ENCODE measurements at regions not wholly inside any gene's neighbourhood (a gene's known extent, or its start where the extent isn't known, plus 50 kb on each side); places are given as distances from the start of the nearest gene placed in this dataset.

DNA sequence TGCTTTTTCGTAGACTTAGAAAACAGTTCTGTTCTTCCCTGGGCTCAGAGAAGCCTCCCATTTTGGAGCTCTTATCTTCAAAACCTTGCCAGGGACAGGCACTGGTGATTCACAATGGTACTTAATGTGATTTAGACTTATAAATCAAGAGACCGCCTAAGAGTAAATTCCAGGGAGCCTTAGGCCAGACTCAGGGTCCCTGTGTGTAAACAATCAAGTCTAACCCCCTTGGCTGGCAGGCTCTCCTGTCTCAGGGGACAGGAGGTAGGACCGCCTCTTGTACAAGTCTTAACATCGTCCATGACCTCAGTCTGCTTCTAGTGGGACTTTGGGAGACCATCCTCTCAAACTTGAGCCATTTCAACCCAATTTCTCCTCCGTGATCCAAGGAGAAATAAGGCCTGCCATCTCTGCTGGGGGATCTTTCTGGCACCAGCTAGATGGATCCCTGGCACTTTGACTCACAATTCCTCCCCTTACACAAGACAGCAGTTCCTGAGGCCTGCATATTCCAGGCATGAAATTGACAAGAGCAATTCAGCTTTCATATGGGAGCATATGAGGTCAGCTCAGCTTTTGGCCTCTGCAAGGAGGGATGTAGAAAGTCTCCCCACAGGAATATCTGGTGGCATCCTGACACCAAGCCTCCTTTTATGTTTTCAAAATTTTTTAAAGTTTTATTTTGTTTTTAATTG lies 487.0 kb downstream of the TNS1 start:
- H3K27ac ChIP-seq, result no peak overlapping the region
- H3K4me3 ChIP-seq, result no peak overlapping the region

- Histone ChIP-seq H3K4me3 (no peak overlapping the region), H3K27ac (no peak overlapping the region)
Observed at GRCh38 chr2:217513258-217513657, 489.5 kb downstream of the TNS1 start.

DNA sequence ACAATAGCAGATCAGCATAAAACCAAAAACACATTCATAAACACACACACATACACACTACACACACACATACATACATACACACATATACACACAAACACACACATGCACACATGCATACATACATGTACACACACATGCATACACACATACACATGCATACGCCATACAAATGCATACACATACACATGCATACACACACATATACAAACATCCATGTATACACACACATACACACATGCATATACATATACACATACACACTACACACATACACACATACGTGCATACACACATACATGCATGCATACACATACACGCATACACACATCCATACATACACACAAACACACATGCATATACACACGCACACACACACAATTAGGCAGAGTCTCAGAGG lies 490.1 kb downstream of the TNS1 start:
- H3K27ac ChIP-seq, result no peak overlapping the region

DNA sequence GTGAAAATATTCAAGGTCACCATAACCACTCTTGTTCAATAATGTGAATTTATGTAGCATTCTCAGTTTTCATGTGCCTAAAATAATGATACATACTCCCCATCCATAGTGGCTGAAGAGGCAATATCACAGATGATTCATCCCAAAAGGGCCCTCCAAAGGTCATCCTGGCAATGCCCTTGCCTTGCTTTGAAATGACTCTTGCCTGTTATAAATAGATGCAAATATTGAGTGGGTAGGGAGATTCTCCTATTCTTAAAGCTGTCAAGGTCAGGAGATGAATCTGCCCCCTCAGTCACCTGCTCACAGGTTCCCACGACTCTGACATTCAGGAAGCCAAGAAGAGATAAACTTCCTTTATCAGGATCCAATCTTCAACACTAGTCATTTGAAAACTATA lies 490.5 kb downstream of the TNS1 start:
- no peak overlapping the region for H3K27ac ChIP-seq
- H3K4me3 ChIP-seq, result no peak overlapping the region

More for the DNA sequence above, 490.1 kb downstream of the TNS1 start:
- H3K4me3 ChIP-seq, result no peak overlapping the region

- Histone ChIP-seq H3K27ac (no peak overlapping the region), H3K4me3 (no peak overlapping the region)
Observed at GRCh38 chr2:217511850-217512249, 490.9 kb downstream of the TNS1 start.

DNA sequence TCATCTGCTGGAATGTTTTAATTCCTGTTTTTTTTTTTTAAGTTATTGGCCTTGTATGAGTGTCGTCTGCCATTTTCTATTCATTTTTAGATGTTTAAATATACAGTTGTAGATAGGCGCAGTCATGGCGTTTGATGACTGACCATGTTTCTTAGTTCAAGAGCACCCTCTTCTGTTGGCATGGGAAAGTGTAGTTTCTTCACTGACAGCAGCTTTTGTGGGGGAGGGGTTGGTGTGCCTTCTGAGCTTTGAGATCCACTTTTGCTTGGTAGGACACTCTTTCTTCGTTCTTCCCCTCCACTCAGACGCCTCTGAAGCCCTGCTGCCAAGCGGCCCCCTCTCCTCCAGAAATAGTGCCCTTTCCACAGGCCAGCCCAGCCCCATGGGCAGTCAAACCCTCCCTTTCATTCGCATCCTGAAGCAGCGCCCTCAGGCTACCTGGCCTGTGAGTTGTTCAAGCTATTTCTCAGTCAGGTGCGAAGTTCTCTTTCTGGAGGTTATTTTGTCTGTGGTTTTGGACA lies 492.0 kb downstream of the TNS1 start:
- H3K27ac ChIP-seq, result peak overlapping the region in 3 of 21 experiments; percentile 10 to 51 (median 23)
- no peak overlapping the region for H3K4me3 ChIP-seq

- Histone ChIP-seq H3K4me3 (no peak overlapping the region), H3K27ac (no peak overlapping the region)
Observed at GRCh38 chr2:217505303-217505702, 497.5 kb downstream of the TNS1 start.

DNA sequence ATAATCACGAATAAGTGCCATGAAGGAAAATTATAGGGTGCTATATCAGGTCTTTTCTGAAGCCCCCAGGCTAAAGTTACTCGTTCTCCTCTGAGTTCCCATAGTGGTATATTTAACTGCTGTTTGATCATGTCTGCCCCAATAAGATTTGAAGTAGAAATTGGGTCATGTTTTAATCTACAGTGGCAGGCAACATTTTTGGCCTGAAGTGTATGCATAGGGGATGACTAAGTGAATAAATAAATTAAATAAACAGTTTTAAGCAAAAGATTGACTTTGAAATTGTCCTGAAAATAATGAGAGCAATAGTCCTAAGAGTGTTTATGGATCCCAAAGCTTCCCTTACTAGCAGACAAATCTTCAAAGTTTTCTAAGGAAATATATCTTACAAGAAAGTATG lies 500.9 kb downstream of the TNS1 start:
- no peak overlapping the region for H3K27ac ChIP-seq
- no peak overlapping the region for H3K4me3 ChIP-seq

- Histone ChIP-seq H3K4me3 (no peak overlapping the region), H3K27ac (no peak overlapping the region)
Observed at GRCh38 chr2:217497843-217498377, 504.9 kb downstream of the TNS1 start.

DNA sequence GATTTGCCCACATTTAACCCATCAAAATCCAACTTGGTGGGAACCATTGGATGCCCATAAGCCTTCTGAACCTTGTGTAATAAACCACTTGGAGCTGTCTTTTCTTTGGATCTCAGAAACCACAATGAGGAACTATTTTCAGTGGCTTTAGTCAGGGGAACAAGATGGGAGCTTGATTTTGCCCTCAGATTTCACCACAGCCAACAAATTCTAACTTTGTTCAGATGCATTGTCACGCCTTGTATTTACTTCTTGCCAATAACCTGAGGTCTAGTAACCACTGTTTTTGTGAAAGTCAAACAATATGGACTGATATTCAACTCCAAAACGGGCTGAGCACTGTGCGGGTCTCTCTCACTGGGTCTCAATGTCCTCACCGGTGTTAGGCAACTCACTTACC lies 508.2 kb downstream of the TNS1 start:
- Histone ChIP-seq H3K4me3 (no peak overlapping the region), H3K27ac (no peak overlapping the region)

- Histone ChIP-seq H3K4me3 (no peak overlapping the region), H3K27ac (no peak overlapping the region)
Observed at GRCh38 chr2:217491271-217491670, 511.5 kb downstream of the TNS1 start.

DNA sequence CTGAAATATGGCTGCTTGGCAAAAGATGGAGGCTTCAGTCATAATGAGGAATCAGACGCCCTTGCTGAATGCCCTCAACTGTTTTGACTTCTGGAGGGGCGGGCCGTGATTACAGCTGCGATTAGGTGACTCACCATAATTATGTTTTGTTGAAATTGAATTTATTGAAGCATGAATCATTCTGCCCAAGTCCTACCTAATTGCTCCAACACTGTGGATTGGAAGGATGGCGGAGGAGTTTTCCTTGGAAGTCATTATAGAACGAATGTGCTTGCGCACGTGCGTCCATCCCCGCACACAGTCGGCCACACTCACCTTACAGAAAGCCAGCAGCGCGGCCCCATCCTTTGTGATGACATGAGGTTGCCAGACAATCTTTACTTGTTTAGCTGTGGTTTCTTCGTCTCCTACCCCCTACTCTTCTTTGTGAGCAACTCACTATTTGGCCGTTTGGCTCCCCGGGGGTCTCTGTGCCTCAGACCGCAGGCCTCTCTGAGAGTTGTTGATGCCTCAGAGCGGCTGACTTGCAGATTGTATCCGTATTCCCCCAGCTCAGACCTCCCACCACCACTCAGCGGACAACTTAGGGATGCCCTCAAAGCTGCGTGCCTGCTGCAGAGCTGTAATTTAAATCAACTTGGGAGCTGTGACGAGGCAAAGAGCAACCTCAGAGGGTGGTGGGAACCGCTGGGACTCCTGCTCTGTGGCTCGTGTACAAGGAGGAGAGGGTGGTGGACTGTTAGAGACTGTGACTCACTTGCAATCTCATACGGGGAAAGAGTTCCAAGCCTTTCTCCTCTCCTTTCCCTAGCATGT lies 513.4 kb downstream of the TNS1 start:
- peak overlapping the region in 3 of 21 experiments; percentile 20 to 67 (median 42) for H3K27ac ChIP-seq
- no peak overlapping the region for H3K4me3 ChIP-seq

DNA sequence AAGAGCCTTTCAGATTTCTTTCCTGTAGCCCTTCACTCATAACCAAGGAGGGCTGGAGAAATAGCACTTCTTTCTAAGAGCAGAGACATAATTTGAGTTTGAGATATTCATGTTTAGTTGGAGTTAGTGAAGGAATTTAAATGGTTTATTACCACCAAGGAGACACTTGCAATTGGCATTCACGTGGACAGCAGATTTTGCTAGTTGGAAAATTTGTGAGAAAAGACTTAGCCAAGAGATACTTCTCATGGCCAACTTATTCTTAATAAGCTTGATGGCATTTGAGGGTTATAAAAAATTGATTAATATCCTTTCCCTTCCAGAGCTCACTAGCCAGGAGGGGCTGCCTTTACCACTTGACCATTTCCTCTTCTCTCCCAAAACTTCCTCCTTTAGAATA lies 518.7 kb downstream of the TNS1 start:
- peak overlapping the region in 1 of 21 experiments; percentile 29 for H3K27ac ChIP-seq
- no peak overlapping the region for H3K4me3 ChIP-seq

DNA sequence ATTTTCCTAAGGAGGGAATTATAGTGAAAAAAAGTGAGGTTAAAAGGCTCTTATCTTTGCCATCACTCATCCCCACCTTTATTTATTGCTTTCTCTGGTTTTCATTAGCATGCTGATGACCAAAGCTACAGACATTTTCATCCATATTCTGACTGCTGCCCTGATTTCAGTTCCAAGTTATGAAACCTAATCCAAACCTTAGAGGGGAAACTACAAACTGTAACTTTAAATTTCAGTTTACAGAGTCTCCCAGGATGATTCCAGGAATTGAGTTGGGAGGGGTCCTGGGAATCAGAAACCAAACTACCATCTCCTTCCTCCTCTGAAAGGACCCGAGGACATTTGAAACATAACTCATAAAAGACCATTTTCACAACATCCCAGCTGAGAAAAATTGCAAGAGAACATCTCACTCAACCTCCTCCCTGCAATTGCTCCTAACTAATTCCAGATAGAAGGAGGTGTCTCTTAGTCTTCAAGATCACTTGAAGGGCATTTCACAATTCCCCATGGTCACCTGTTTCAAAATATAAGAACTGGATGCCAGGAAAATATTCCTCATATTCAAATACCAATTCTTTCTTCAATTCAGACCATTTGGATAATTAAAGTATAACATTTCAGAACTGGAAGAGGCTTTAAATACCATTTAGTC lies 520.6 kb downstream of the TNS1 start:
- no peak overlapping the region for H3K4me3 ChIP-seq
- H3K27ac ChIP-seq, result peak overlapping the region in 2 of 21 experiments; percentile 18 to 36

DNA sequence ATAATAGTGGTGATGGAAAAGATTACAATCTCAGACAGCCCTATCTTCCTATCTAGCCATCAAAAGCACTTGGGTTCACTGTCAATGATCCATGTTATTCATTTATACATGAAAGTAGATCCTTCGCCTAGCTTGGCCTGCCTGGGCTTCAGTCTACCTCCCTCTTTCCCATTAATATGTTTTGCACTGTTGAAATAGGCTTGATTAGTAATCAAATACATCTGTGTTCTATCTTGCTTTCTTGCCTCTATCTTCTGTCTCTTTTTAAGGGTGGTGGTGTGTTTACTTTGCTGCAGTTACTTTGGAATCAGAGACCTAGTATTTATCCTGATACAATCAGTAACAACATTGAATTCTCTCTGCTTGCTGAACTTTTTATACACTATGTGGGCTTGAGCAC lies 521.2 kb downstream of the TNS1 start:
- Histone ChIP-seq H3K4me3 (no peak overlapping the region), H3K27ac (peak overlapping the region in 2 of 21 experiments; percentile 18 to 36)

DNA sequence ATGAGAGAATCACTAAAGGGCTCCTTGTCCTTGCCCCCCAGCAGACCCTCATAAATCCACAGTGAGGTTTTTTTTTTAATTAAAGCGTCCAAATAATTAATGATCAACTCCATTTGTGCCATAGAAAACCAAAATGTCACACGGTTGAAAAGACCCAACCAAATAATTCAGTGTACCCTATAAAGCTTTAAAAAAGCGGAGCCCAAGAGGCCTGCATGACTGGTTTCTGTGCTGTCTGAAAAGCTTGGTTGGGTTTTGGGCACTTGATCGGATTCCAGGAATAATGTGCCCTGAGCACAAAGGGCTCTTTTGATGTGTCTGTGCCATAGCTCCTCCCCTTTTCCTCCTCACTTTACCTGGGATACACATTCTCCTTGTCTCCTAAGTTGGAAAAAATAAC lies 523.2 kb downstream of the TNS1 start:
- Histone ChIP-seq H3K27ac (peak overlapping the region in 1 of 21 experiments; percentile 25), H3K4me3 (no peak overlapping the region)

DNA sequence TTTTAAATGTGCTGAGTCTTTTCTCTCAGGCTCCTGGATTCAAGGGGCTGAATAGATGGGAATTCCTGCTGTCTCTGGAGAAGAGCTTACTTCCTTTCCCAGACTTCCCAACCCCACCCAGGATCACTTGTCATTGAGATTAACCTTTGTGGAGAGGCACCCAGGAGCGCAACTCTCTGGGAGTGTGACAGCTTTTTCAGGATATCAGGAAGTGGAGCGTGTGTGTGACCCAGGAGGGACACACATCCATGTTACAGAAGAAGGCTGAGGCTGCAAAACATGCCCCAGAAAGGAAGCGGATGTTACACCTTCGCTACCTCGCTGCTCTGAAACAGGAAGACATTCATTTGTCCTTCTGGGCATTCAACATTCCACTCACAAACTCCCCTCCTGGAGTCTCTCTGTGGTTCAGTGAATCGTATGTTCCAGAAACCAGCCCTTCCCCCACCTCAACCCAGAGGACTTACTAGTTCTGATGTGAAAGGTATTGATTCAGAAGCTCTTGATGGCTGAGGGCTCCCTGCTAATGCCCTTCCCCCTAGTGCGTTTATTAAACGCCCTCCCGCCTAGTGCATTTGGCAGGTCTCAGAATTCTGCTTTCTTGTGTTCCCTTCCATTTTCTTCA lies 523.9 kb downstream of the TNS1 start:
- Histone ChIP-seq H3K4me3 (no peak overlapping the region), H3K27ac (peak overlapping the region in 1 of 21 experiments; percentile 25)

- no peak overlapping the region for H3K27ac ChIP-seq
- no peak overlapping the region for H3K4me3 ChIP-seq
Observed at GRCh38 chr2:217477583-217477982, 525.2 kb downstream of the TNS1 start.

DNA sequence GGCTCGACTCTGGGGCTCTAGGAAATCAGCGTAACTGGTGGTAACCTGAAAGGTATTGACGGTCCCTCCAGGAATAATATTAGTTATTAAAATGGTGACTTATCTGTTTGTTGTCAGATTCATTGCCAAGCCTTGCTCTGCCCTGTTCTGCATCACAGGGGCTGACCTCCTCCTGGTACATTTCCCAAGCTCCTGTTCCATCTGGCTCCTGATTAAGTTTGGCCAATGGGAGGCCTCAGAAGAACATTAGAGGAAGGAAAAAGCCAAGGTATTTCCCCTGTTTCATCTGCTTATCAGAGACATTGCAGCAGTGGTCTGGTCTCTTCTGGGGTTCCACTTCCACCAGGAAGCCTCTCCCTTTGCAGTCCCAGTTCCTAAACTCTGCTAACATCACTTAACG lies 527.0 kb downstream of the TNS1 start:
- H3K4me3 ChIP-seq, result no peak overlapping the region
- no peak overlapping the region for H3K27ac ChIP-seq

DNA sequence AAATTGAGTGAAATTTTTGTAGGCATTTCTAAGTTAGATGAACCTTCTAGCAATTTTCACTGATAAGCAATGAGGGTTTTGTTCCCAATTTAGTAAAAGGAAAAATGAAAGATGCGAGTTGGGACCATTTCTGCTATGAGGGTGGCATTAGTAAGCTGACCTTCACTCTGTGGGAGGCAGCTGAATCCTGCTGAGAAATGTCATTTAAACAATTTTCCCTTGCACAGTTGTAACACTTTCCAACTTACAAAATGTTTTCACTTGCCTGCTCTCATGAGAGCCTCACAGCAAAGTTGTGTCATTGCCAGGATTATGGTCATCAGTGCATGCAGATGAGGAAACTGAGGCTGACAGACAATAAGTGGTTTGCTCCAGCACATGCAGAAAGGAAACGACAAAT lies 527.7 kb downstream of the TNS1 start:
- H3K4me3 ChIP-seq, result no peak overlapping the region
- no peak overlapping the region for H3K27ac ChIP-seq

All from skin epidermis (tissue), 12 donors.